CMK (cell line): ENCODE measurements at regions not wholly inside any gene's neighbourhood (a gene's known extent, or its start where the extent isn't known, plus 50 kb on each side); places are given as distances from the start of the nearest gene placed in this dataset.
"Not testable (repeated sequence)": the region's sequence is repeated elsewhere in the genome, so short reads cannot be mapped to it uniquely, and the experiment has no call there.

Source experiments
- DNase-seq: peaks from one replicate; pipeline ENCODE4 v3.0.0-alpha.2; 2010; ENCODE audit warnings: low read depth

- DNase-seq, result not testable (repeated sequence)
Measured at GRCh38 chr4:134621715-134622114, 420.1 kb upstream of the PABPC4L start.

GRCh38 chr4:134610956-134611355 lies 409.4 kb upstream of the PABPC4L start:
- DNase-seq, result no peak

GRCh38 chr4:134610172-134610571 lies 408.6 kb upstream of the PABPC4L start:
- DNase-seq, result no peak

GRCh38 chr4:134601706-134602105 lies 400.1 kb upstream of the PABPC4L start:
- no peak for DNase-seq

- DNase-seq, result no peak
Measured at GRCh38 chr4:134591326-134591725, 389.7 kb upstream of the PABPC4L start.

GRCh38 chr4:134585972-134586371 lies 384.4 kb upstream of the PABPC4L start:
- peak; percentile 24 for DNase-seq

- no peak for DNase-seq
Measured at GRCh38 chr4:134567461-134567860, 365.9 kb upstream of the PABPC4L start.

- no peak for DNase-seq
Measured at GRCh38 chr4:134560728-134561127, 359.1 kb upstream of the PABPC4L start.

GRCh38 chr4:134552063-134552462 lies 350.5 kb upstream of the PABPC4L start:
- DNase-seq, result no peak

GRCh38 chr4:134551348-134551747 lies 349.8 kb upstream of the PABPC4L start:
- no peak for DNase-seq

GRCh38 chr4:134548052-134548628 lies 346.6 kb upstream of the PABPC4L start:
- no peak for DNase-seq

- DNase-seq, result no peak
Measured at GRCh38 chr4:134546279-134546678, 344.7 kb upstream of the PABPC4L start.

- DNase-seq, result no peak
Measured at GRCh38 chr4:134544303-134544770, 342.7 kb upstream of the PABPC4L start.

GRCh38 chr4:134540588-134540987 lies 339.0 kb upstream of the PABPC4L start:
- no peak for DNase-seq

- no peak for DNase-seq
Measured at GRCh38 chr4:134539729-134540231, 338.2 kb upstream of the PABPC4L start.

- DNase-seq, result no peak
Measured at GRCh38 chr4:134537701-134538100, 336.1 kb upstream of the PABPC4L start.

GRCh38 chr4:134533068-134533467 lies 331.5 kb upstream of the PABPC4L start:
- no peak for DNase-seq

- no peak for DNase-seq
Measured at GRCh38 chr4:134531013-134531412, 329.4 kb upstream of the PABPC4L start.

GRCh38 chr4:134529629-134530028 lies 328.0 kb upstream of the PABPC4L start:
- DNase-seq, result no peak

GRCh38 chr4:134518574-134519217 lies 317.1 kb upstream of the PABPC4L start:
- DNase-seq, result no peak

- no peak for DNase-seq
Measured at GRCh38 chr4:134510544-134510943, 309.0 kb upstream of the PABPC4L start.

- DNase-seq, result no peak
Measured at GRCh38 chr4:134505511-134505910, 303.9 kb upstream of the PABPC4L start.

- no peak for DNase-seq
Measured at GRCh38 chr4:134501973-134502643, 300.5 kb upstream of the PABPC4L start.
